Fibroblast of the conjunctiva (primary cell): ENCODE measurements at regions not wholly inside any gene's neighbourhood (a gene's known extent, or its start where the extent isn't known, plus 50 kb on each side); places are given as distances from the start of the nearest gene placed in this dataset.
A peak's percentile ranks its signal among the peaks of the same experiment; 100 is the strongest.

Experiments used
- DNase-seq: peaks from one replicate; pipeline ENCODE4 v3.0.0-alpha.2; 2010; ENCODE audit warnings: low read depth

DNA sequence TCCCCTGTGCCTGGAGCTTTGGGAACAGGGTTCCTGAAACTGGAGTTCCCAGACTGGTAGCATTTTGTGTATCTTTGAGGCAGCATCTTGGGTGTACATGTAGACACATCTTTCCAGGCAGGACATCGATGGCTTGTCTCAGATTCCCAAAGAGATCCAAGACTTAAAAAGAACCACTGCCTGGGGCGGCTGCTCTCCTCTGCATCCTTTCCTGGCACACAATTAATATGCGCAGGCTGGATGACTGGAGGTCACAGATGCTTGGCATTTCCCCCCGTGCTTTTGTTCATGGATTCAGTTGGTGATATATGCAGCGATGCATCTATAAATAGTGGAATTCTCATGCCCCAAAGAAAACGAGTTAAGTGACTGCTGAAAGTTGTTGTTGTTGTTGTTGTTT lies 80.5 kb downstream of the CLDN34 start:
- DNase-seq = no peak

DNA sequence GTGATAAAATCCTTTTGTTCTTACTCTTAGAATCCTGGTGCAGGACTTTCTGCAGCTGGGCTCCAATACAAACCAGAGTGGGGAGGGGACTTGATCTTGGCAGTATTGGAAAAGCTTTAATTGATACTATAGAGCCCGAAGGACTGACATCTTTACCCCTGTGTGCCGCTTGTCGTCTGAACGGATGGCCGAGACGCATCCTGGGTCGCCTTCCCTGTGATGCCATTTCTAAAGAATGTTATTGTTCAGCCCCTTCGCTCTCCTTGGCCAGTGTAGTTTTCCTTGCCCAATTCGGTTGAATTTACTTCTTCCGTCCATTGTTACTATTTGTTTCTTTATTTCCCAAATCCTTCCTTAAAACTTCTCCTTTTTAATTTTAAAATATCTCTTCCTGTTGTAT lies 80.9 kb downstream of the CLDN34 start:
- no peak for DNase-seq

DNA sequence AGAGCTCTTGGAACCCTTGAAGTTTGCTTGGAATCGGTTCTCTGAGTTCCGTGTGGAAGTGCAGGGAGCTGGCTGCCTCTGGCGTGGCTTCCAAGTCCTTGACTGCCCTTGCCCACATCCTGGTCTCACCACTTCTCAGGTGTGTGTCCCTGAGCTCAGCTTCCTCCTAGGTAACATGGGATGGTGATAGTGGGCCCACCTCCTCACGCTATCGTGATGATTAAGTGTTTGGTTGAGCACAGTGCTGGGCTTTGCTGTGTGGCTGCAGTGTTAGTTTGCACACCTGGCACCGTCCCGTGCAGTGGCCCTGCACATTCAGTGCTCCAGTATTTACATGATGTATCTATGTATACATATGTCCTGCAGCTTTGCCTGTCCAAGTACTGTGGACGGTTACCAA lies 81.5 kb downstream of the CLDN34 start:
- DNase-seq = no peak

DNA sequence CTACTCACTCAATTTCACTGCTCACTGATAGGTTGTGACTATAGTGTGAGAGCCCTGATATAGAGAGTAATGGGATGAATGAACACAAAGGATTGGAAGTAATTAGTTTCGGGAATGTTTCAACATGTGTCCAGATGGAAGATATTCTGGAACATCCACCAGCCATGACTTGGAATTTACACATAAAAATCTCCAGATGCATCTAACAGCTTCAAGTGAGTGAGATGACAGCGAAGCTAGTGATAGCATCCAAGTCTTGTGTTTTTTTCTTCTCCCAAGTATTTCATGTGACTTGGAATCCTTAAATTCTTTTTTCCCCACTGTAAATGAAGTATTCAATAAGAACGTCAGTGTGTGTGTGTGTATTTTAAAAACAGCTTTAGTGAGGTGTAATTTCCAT lies 82.1 kb downstream of the CLDN34 start:
- DNase-seq = no peak

DNA sequence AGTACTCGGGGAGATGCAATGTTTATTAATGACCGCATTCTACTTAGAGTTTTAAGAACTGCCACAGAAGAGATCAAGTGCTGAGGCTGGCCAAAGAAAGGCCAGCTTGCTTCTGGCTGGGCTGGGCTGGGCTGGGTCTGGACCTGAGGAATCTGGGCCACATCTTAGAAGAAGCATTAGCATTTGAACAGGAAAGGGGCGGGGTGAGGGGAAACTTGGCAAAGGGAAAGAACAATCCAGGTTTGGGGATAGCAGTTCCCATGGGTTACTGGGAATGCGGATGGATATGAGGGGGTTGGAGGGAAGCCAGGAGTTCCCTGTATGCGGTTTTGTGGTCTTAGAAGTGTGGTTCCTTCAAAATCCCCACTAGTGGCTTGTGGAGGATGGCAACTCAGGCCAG lies 83.3 kb downstream of the CLDN34 start:
- no peak for DNase-seq

DNA sequence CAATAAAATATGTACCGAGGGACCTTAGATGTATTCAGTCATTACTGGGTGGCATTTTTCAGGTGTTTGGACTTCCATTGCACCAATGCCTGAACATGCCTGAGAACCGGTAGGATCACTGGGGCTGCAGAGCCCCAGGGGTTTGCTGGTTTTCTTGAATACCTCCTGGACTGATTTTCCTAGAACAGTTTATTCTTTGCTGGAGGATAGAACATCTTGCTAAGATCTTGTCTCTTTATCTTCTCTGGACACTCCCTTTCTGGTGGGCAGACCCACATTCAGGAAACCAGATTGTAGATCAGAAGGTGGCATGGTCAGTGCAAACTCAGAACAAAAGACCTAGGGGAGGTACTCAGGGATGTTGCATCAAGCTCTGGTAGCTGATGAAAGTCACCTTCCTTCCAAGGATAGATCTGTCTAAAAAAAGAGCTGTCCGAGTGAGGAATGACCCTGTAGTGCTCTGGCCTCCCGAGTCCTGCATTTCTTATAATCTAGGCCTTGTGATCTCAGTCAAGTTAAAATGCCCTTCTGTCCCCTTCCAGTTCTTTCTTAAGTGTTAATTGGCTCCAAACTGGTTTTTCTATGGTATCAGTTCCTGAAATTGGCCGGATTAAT lies 84.8 kb downstream of the CLDN34 start:
- no peak for DNase-seq

DNA sequence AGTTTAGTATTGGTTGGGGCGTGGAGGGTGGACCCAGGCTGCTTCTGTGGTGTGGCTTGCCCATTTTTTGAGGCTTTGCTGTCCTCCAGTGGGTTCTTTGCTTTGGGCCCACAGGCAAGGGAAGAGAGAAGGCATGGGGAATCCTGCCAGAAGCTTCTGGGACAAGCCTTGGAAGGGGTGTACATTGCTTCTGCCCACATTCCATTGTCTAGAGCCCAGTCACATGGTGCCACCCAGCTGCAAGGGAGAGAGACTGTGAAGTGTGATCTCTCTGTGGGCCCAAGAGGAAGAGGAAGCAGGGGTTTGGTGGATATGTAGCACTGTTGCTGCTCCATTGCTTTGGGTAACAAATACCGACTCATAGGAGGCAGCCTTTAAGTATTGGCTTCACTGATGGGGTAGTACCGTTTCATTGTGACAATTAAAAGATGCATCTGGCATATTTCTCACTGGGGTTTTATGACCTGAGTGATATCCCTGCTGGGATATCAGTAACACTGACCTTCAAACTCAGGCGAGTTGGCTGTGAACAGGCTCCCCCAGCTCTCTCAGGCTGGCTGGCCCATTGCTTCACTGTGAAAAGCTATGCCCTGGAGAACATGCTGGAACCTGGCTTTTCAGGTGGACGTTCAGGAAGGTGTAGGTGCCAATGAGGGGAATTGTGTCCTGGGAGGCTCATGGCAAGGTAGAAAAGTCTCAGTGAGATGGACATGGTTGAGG lies 85.9 kb downstream of the CLDN34 start:
- no peak for DNase-seq

DNA sequence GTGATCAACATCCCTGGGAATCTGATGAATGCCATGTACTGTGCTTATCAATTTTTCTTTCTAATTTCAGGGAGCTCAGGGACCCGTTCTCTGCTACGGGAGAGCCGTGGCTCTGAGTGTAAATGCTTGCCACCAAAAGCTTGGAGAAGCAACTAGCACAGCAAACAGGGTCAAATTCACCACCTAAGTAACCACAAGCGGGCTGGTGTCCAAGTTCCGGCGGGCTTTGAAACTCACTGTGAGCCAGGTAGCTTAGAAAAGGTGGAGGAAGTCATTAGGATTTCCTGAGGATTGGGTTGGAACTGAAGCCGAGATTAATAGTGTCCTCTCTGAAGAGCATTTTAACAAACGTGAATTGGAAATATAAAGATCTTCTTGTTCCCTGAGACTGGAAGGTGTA lies 87.2 kb downstream of the CLDN34 start:
- no peak for DNase-seq

DNA sequence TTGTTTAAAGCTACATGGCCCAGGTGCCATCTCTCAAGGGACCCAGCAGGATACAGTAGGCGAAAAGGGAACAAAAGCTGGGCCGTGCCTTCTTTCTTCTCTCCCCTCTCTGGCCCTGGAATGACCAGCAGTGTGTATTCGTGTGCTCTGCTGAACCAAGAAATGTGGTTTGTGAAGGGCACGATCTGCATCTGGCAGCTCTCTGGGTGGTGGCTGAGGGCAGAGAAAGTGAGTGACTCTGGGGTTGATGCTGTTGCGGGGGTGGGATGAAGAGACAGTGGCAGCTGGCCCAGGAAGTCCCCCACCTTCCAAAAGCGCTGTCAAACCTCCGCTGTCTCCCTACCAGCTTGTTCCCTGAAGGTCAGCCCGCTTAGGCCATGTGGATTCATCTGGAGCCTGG lies 88.3 kb downstream of the CLDN34 start:
- no peak for DNase-seq

DNA sequence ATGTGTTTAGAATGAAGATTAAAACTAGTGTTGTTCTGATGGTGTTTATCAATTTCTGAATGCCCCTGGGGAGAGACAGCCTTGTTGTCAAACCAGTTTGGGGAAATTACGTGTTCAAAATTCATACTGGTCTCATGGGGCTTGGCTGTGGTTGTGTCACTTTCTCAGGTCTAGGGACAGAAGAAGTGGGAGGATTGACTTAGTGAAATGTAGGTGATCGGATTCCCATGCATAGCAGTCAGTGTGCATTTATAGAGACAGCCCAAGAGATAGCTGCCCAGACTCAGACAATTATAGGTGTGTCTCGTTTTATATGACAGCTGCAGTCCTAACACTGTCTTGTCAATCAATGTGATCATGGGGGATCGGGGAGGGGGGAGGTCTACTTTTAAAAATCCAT lies 94.4 kb upstream of the CLCN4 start:
- DNase-seq = no peak

DNA sequence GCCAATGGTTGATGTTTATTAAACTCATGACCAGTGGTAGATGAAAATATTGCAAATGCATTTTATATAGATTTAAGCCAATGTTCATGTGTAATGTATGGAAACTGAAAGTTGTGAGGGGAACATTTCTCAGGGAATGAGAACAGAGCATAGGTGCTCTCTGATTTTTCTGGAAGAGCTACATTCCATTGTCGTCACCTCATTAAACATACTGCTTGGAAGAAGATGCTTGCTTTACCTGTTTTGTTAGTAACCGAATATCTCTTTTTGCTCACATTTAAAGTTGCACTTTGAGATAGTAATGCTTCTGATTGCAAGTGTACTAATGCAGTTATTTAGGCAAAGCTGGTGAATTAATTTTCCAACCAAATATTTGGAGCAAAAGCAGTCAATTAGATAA lies 93.8 kb upstream of the CLCN4 start:
- DNase-seq = no peak

DNA sequence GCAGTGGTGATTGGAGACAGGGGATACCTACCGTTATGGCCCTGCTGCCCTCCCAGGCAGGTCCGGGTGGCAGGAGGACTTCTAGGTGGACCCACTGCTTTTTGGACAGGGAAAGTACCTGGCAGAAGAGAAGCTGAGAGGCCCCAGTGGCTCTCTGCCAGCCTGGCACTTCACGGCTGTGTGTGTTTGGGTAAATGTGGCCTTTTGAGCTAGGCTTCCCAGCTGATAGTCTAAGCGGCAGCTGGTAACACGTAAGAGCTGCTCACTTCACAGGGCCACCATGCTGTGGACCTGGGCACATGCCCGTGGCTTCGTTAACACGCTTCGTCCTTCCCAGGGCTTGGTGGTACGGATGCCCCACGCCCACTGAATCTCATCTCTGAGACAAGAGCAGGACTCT lies 92.0 kb upstream of the CLCN4 start:
- no peak for DNase-seq

DNA sequence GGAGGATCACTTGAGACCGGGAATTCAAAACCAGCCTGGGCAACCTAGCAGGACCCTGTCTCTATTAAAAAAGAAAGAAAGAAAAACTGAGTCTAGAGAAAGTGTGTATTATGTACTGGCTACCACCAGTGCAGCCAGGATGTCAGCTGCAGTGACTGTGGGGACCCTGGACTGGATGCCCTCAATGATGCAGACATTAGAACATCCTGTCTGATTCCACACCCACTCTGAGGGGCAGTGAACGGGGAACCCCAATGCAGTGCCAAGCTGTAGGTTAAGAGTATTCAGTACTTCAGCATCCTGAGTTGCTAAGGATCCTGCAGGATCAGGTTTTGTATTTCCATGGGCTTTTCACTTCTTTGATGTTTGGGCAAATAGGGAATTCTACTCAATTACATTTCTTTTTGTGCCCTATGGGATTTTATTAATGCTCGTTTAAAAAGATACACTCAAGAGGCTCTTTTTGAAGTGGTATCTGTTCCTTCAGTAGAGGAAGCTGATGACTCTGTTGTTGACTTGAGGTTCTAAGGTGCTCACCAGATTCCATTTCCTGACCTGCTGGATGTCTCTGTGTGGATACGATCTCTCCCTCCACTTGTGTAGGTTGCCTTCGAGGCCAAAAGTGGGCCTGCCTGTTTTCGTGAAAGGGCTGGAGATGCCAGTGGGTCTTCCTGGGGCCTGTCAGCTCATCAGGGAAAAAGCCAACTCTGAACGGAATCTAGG lies 85.9 kb upstream of the CLCN4 start:
- DNase-seq = no peak

DNA sequence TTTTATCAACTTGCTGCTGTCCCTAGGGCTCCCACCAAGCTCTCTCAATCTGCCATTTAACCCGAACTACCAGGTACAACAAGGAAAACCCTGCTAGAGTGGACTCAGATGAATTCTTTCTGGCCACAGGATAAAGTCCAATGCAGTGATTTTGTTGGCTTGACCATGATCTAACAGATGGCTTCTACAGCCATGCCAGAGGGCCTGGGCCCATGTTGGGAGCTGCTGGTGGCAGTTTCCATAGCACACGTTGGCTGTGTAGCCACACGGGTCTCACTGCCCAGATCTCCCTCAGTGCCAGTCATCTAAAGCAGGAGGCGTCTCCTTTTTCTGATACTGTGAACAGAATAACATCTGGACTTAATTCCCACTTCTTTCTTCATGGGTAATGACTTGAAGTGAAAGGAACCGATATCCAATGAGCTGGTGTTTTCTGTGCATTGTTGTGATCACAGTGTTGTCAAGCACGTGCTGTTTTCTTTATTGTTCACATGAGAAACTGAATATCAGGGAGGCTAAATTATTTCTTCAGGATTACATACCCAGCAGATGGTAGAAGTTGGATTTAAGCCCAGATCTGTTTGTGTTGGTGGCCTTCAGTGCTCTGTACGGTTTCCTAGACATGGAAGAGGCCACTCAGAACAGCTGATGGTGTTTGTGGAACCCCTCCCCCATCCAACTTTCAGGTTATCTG lies 85.2 kb upstream of the CLCN4 start:
- peak; percentile 39 for DNase-seq

DNA sequence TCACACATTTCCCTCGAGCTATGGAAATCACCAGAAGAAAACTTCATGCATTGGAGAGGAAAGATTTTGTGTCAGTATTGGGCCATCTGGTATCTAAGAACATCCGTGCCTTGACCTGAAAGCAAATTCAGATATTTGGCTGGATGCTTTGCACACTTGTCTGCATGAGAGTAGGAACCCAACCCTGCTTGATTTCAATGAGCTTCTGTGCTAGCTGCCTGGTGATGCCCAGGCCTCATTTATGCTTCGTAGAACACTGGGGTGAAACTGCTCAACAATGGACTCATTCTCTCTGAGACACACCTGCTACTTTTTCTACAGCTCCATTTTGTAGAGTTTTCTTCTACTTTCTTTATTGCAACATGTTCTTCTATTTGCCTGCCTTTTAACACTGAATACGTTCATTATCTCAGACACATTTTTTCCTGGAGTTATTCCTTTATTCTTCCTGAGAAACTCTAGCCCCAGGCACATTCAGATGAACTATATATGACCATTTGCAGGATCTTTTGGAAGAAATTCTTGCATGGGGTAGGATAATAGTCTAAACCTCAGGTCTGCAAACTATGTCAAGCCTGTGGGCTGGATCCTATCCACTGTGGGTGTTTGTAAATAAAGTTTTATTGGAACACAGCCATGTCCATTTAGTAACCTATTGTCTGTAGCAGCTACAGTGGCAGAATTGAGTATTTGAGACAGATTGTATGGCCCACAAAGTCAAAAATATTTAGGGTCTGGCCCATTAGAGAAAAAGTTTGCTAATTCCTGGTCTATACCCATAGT lies 83.8 kb upstream of the CLCN4 start:
- no peak for DNase-seq

DNA sequence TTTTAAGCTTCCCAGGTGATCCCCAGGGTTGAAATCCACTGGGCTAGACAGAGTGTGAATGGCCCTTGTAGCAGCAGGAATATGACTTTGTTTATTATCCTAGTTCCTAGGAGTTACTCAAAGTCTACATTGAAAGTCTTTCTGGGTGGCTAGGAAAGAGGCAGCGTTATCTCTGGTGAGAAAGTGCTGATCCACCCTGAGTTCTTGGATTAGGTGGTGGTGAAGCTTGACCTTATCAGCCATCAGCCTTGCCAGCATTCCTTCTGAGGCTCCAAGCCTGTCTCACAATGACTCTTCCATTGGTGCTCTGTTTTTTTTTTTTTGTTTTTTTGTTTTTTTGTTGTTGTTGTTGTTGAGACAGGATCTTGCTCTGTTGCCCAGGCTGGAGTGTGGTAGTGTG lies 83.1 kb upstream of the CLCN4 start:
- no peak for DNase-seq

DNA sequence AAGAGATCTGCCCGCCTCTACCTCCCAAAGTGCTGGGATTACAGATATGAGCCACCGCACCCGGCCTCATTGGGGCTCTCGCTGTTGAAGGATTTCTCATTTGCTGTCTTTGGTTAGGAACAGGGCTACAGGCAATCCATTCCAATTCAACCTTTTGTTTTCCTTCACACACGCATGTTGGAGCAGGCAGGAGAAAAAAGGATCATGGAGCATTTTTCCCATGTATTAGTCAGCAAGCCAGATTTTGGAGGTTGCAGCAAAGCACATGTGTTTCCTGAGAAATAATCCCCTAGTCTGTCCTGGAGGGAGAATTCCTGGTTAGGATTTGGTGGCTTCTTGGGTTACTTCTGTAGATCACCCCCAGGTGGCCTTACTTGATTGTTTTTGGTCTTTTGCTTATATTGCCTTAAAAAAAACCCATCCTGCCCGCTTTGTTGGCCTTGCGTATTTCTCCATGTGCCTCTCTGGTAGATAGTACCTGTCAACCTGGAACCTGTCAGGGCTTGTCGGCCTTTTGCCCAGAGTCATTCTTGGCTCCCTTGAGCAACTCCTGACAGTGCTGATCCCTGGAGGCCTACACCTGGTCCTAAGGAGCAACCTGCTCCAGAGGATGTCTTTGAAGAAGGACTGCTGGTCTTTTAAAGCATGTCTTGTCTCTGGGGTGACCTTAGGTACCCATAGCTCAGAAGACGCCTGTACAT lies 82.4 kb upstream of the CLCN4 start:
- DNase-seq = no peak

DNA sequence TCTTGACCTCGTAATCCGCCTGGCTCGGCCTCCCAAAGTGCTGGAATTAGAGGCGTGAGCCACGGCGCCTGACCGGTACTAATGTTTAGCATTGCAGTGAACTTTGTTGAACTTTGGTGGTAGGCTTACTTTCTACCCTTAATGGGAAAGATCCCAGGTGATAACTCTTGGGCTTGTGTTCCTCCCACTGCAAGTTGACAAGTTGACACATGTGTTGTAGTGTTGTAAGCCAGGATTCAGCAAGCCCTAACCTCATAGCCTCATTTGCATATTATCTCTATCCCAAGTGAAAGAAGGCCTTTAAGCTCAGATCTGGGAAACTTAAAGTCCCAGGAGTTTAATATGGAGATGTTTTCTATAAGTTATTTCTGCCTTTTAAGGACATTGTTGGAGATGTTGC lies 80.0 kb upstream of the CLCN4 start:
- no peak for DNase-seq

DNA sequence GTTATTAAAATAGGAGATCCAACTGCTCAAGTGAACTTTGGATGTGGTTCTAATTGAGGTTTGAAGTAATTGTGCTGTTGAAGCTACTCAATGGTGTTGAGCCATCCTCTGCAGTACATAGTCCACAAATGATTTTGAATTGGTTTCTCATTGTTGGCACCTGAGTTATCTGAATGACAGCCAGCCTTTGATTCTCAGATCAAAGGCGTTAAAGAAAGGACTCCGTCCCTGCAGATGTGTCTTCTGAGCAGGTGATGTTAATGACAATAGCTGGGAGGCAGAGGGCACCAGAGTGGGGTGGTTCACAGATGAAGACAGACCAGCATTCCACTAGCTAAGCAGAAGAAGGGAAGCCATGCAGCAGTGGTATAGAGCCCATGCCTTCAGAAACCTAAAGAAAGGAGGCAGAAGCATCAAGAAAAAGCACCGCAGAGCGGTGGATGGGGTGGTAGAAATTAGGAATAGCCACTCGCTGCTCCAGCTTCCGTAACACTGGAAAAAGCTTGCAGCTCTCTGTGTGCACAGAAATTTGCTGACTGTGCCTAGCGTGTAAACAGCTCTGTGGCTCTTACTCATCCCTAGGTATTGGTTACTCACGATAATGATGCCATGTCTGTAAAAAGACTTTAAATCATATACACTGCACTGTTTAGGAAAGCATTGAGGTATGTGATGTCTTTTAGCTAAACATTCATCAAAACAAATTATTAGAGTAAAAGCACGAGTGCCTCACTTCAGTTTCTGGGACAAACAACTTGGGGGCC lies 79.2 kb upstream of the CLCN4 start:
- DNase-seq = no peak

DNA sequence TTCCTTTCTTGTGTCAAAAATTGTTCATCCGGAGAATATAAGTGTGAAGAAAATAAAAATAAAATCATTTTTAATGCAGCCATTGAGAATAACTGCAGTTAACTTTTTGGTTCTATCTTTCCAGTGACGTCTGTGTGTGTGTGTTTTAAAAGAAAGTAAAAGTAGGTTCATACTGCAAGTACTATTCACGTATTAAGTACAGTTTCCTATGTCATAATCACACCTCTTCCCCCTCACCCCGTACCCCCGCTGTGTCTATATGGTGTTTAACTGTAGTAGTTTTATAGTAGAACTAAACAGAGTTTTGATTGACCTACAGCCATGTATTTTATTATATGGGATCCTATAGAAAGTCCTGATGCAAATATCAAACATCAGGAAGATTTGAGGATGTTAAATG lies 78.5 kb upstream of the CLCN4 start:
- DNase-seq = no peak

DNA sequence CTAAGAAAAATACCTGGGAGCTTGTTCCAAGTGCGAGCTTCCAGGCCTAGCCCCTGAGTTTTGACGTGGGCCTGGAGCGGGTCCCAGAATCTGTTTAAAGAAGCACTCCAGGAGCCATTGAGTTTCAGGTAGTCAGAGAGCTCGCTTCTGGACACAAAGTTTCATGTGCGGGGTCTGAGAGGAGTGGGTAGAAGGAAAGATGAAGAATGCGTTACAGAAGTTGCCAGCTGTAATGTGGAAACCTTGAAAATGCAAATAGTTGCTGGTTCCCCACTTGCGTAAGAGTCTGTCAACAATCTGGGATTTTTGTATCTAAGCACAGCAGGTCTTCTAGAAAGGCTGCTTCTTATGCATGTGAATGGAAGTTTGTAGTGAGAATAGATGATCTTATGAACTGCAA lies 77.5 kb upstream of the CLCN4 start:
- no peak for DNase-seq
